Mesothelial cell of epicardium (in vitro differentiated cells): ENCODE measurements at regions not wholly inside any gene's neighbourhood (a gene's known extent, or its start where the extent isn't known, plus 50 kb on each side); places are given as distances from the start of the nearest gene placed in this dataset.

Source experiments
- DNase-seq, 2 experiments: peaks; one replicate each; pipeline ENCODE4 v3.0.0; 2021; ENCODE audit warnings: low spot score in 2 of 2; ENCODE audit not compliant: unreplicated experiment in 2 of 2
- H3K27ac Mint-ChIP-seq: 2 replicates; pipeline ENCODE4 v1.8.0; 2021; ENCODE audit warnings: mixed read lengths
- H3K27me3 Mint-ChIP-seq: 2 replicates; pipeline ENCODE4 v1.8.0; 2021; ENCODE audit warnings: low read depth, mixed read lengths
- H3K36me3 Mint-ChIP-seq: 2 replicates; pipeline ENCODE4 v1.8.0; 2021; ENCODE audit warnings: mixed read lengths
- H3K4me1 Mint-ChIP-seq: 2 replicates; pipeline ENCODE4 v1.8.0; 2021; ENCODE audit warnings: mixed read lengths
- H3K4me3 Mint-ChIP-seq: 2 replicates; pipeline ENCODE4 v1.8.0; 2021; ENCODE audit warnings: mild to moderate bottlenecking, moderate library complexity, mixed read lengths
- H3K9me3 Mint-ChIP-seq: 2 replicates; pipeline ENCODE4 v1.8.0; 2021; ENCODE audit warnings: mixed read lengths
- CTCF ChIP-seq: fragments of 200-600 bp; sonication (generic); IDR thresholded peaks from one replicate; pipeline ENCODE4 v1.5.0; 2021; ENCODE audit warnings: antibody characterized with exemption; ENCODE audit not compliant: unreplicated experiment

DNA sequence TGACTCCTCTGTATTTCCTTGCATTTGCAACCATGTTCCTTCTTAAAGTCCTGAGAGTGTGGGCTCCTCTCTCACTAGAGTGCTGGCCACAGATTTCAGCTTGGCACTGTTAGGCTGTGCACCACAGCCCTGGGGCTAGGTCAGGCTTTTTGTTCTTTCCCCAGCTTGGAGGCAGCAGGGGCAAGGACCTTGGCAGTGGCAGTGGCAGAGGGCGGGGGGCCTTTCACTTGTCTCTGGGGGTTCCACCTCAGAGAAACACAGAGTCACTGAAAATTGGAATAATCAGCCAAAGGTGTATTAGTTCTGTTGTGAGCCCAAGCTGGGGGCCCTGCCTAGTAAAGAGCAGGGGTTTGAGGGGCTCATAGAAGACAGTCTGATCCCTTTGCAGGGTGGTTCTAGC is 142.8 kb upstream of the CT83 start:
- Mint-ChIP-seq H3K9me3 (peaks cover 16% of the 10 kb centered on the region), H3K27ac (no peak overlapping the region), H3K36me3 (no peaks in the 10 kb centered on the region), H3K27me3 (no peaks in the 10 kb centered on the region), H3K4me1 (no peaks in the 10 kb centered on the region), H3K4me3 (no peak overlapping the region)
- DNase-seq = no peak
- TF ChIP-seq CTCF = no peak

- no peak for TF ChIP-seq CTCF
- Mint-ChIP-seq H3K4me1 (no peaks in the 10 kb centered on the region), H3K27ac (no peak overlapping the region), H3K27me3 (no peaks in the 10 kb centered on the region), H3K36me3 (no peaks in the 10 kb centered on the region), H3K4me3 (no peak overlapping the region), H3K9me3 (no peaks in the 10 kb centered on the region)
- no peak for DNase-seq
Observed at GRCh38 chrX:116596010-116596409, 133.2 kb upstream of the CT83 start.
